Activated CD4-positive, alpha-beta T cell treated with anti-CD3 and anti-CD28 coated beads, Interleukin-2, Interleukin-4, amounts not matched to agents 100 ng/mL and 50 ng/mL, durations not matched to agents 16 hours and 8 hours (primary cell): ENCODE measurements at regions not wholly inside any gene's neighbourhood (a gene's known extent, or its start where the extent isn't known, plus 50 kb on each side); places are given as distances from the start of the nearest gene placed in this dataset.
"Not testable (repeated sequence)": the region's sequence is repeated elsewhere in the genome, so short reads cannot be mapped to it uniquely, and the experiment has no call there.

ENCODE experiments used
- DNase-seq: peaks from one replicate; pipeline ENCODE4 v3.0.0-alpha.2; 2020; ENCODE audit warnings: low spot score

- no peak for DNase-seq
These were observed 277.1 kb upstream of the EYS start for GRCh38 chr6:65984089-65984488.

GRCh38 chr6:65979120-65979519 lies 272.1 kb upstream of the EYS start:
- DNase-seq = no peak

GRCh38 chr6:65971252-65971651 lies 264.2 kb upstream of the EYS start:
- not testable (repeated sequence) for DNase-seq

GRCh38 chr6:65964261-65964660 lies 257.2 kb upstream of the EYS start:
- no peak for DNase-seq

- no peak for DNase-seq
These were observed 248.0 kb upstream of the EYS start for GRCh38 chr6:65955034-65955433.

- no peak for DNase-seq
These were observed 241.0 kb upstream of the EYS start for GRCh38 chr6:65948062-65948461.

GRCh38 chr6:65943548-65943947 lies 236.5 kb upstream of the EYS start:
- no peak for DNase-seq

- no peak for DNase-seq
These were observed 236.0 kb upstream of the EYS start for GRCh38 chr6:65943051-65943450.

- no peak for DNase-seq
These were observed 231.0 kb upstream of the EYS start for GRCh38 chr6:65938000-65938399.

- DNase-seq = no peak
These were observed 228.4 kb upstream of the EYS start for GRCh38 chr6:65935412-65935811.

GRCh38 chr6:65933390-65933789 lies 226.4 kb upstream of the EYS start:
- no peak for DNase-seq

GRCh38 chr6:65927141-65927540 lies 220.1 kb upstream of the EYS start:
- DNase-seq = no peak

GRCh38 chr6:65924411-65924810 lies 217.4 kb upstream of the EYS start:
- DNase-seq = no peak

- no peak for DNase-seq
These were observed 215.0 kb upstream of the EYS start for GRCh38 chr6:65922049-65922448.

GRCh38 chr6:65908065-65908464 lies 201.0 kb upstream of the EYS start:
- no peak for DNase-seq

GRCh38 chr6:65903992-65904391 lies 197.0 kb upstream of the EYS start:
- DNase-seq = no peak

GRCh38 chr6:65900928-65901327 lies 193.9 kb upstream of the EYS start:
- no peak for DNase-seq

- no peak for DNase-seq
These were observed 189.1 kb upstream of the EYS start for GRCh38 chr6:65896140-65896539.

- no peak for DNase-seq
These were observed 169.6 kb upstream of the EYS start for GRCh38 chr6:65876668-65877067.

- no peak for DNase-seq
These were observed 145.4 kb upstream of the EYS start for GRCh38 chr6:65852369-65852852.

- DNase-seq = no peak
These were observed 123.1 kb upstream of the EYS start for GRCh38 chr6:65830151-65830550.

GRCh38 chr6:65819152-65819551 lies 112.1 kb upstream of the EYS start:
- DNase-seq = no peak

GRCh38 chr6:65818576-65818975 lies 111.5 kb upstream of the EYS start:
- DNase-seq = no peak

GRCh38 chr6:65816991-65817390 lies 110.0 kb upstream of the EYS start:
- no peak for DNase-seq

- DNase-seq = no peak
These were observed 107.0 kb upstream of the EYS start for GRCh38 chr6:65814071-65814470.
